K562 (cell line): ENCODE measurements at regions not wholly inside any gene's neighbourhood (a gene's known extent, or its start where the extent isn't known, plus 50 kb on each side); places are given as distances from the start of the nearest gene placed in this dataset.

Source experiments
- ATAC-seq: fragments of 200-7000 bp; cut with Tn5 transposase; 3 replicates; pipeline ENCODE4 v1.9.1; 2020; ENCODE audit warnings: moderate library complexity
- BruUV-seq: library from RNA; stranded (reverse); fragments of 400-500 nt; replicated peaks from 2 replicates; lab custom pipeline; 2021; lab: Mats Ljungman, UMichigan
- CTCF ChIA-PET: fragments of 300-600 bp; formaldehyde crosslinking; extraction: SDS; loops from one replicate; lab custom pipeline; 2021; ENCODE audit warnings: low intra/inter-chr PET ratio; lab: Yijun Ruan, JAX
- POLR2A ChIA-PET: fragments of 300-600, 350-650 bp; sonication (Branson Sonifier 250); formaldehyde crosslinking; extraction: SDS; loops from one replicate; lab custom pipeline; 2021; ENCODE audit warnings: antibody characterized with exemption, inconsistent platforms; lab: Yijun Ruan, JAX
- DNase-seq, 4 experiments: peaks; one replicate each; pipeline versions ENCODE4 v3.0.0 to v3.0.0-alpha.2; 2011 to 2018; ENCODE audit warnings: low spot score in 3 of 4, mixed read lengths in 3 of 4; ENCODE audit errors: extremely low read depth in 1 of 4
- FAIRE-seq: peaks from 2 replicates; lab custom pipeline; 2011; peaks lifted over from hg19 to GRCh38; lab: Jason Lieb, UNC
- H2AFZ ChIP-seq: 2 replicates; pipeline ENCODE4 v1.6.0; 2011; ENCODE audit warnings: low read depth, low read length, control low read depth, inconsistent platforms
- H3K27ac ChIP-seq: fragments of 200-600 bp; 3 replicates; pipeline ENCODE4 v1.8.0; 2011; ENCODE audit warnings: low read depth, mild to moderate bottlenecking, control low read depth, inconsistent platforms, low read length, moderate library complexity, mixed read lengths; ENCODE audit errors: extremely low read depth
- H3K27me3 ChIP-seq, 2 experiments: fragments of 300-600 bp in 1 of 2; 2 replicates in 1 of 2; 3 replicates in 1 of 2; pipeline versions ENCODE4 v1.6.0 to v1.8.0; 2011; ENCODE audit warnings: inconsistent platforms in 2 of 2, low read length in 2 of 2, mild to moderate bottlenecking in 1 of 2, mixed read lengths in 1 of 2, moderate library complexity in 1 of 2; ENCODE audit not compliant: control insufficient read depth in 2 of 2, insufficient read depth in 2 of 2
- H3K36me3 ChIP-seq: fragments of 300-600 bp; 3 replicates; pipeline ENCODE4 v1.8.0; 2011; ENCODE audit warnings: mild to moderate bottlenecking, low read length, inconsistent platforms; ENCODE audit not compliant: control insufficient read depth, insufficient read depth
- H3K4me1 ChIP-seq, 2 experiments: fragments of 200-600 bp in 1 of 2; replicated peaks in 1 of 2; 2 replicates in 1 of 2; 3 replicates in 1 of 2; pipeline versions ENCODE4 v1.5.1 to v1.8.0; 2011; ENCODE audit warnings: inconsistent platforms in 2 of 2, low read length in 2 of 2, mild to moderate bottlenecking in 1 of 2, mixed read lengths in 1 of 2, moderate library complexity in 1 of 2; ENCODE audit not compliant: control insufficient read depth in 2 of 2, insufficient read depth in 2 of 2
- H3K4me2 ChIP-seq: 2 replicates; pipeline ENCODE4 v1.6.1; 2011; ENCODE audit warnings: low read length, control low read depth, inconsistent platforms, mixed read lengths; ENCODE audit not compliant: insufficient read depth
- H3K4me3 ChIP-seq: fragments of 200-600 bp; sonication (generic), shearing (Covaris generic); 2 replicates; pipeline ENCODE4 v1.5.1; 2016; ENCODE audit warnings: control low read depth, inconsistent platforms
- H3K79me2 ChIP-seq: fragments of 200-600 bp; 3 replicates; pipeline ENCODE4 v1.8.0; 2011; ENCODE audit warnings: low read length, inconsistent platforms; ENCODE audit not compliant: control insufficient read depth, insufficient read depth
- H3K9ac ChIP-seq, 2 experiments: 2 replicates each; pipeline versions ENCODE4 v1.6.0 to v1.6.1; 2011; ENCODE audit warnings: low read depth in 2 of 2, low read length in 2 of 2, control low read depth in 1 of 2, inconsistent platforms in 1 of 2, mild to moderate bottlenecking in 1 of 2, mixed read lengths in 1 of 2; ENCODE audit not compliant: insufficient read depth in 1 of 2
- H3K9me1 ChIP-seq: one replicate; pipeline ENCODE4 v1.6.0; 2011; ENCODE audit warnings: inconsistent platforms, mild to moderate bottlenecking, low read length, moderate library complexity; ENCODE audit not compliant: control insufficient read depth, insufficient read depth
- H3K9me3 ChIP-seq: replicated peaks from 2 replicates; pipeline ENCODE4 v1.5.1; 2011; ENCODE audit warnings: low read depth, low read length, inconsistent platforms; ENCODE audit not compliant: control insufficient read depth, insufficient read depth
- H4K20me1 ChIP-seq: replicated peaks from 2 replicates; pipeline ENCODE4 v1.6.1; 2011; ENCODE audit warnings: low read length, inconsistent platforms, mixed read lengths; ENCODE audit not compliant: control insufficient read depth, insufficient read depth
- TFE3 ChIP-seq: fragments of 450-650 bp; formaldehyde crosslinking; IDR thresholded peaks from 2 replicates; pipeline ENCODE4 v1.4.0; 2020; ENCODE audit warnings: mild to moderate bottlenecking, mixed read lengths
- ZBTB33 ChIP-seq: sonication (generic); formaldehyde crosslinking; IDR thresholded peaks from 2 replicates; pipeline ENCODE4 v1.8.1; 2023; ENCODE audit warnings: mild to moderate bottlenecking, missing genetic modification reagents
- WGBS: fragments of 100-300 bp; shearing (Covaris generic); methylation state at CpG from one replicate; pipeline ENCODE4 v1.1.6; 2016; ENCODE audit warnings: low coverage, mixed read lengths; ENCODE audit not compliant: insufficient coverage; ENCODE audit errors: missing lambda C conversion rate; 5-methylcytosine and 5-hydroxymethylcytosine counted together
- in situ Hi-C: fragments of 300-500 bp; cut with MboI; formaldehyde crosslinking; loops from 4 replicates; pipeline ENCODE4 v1.15.0; 2018; ENCODE audit warnings: inconsistent platforms, mixed read lengths
- intact Hi-C: fragments of 100-400 bp; cut with micrococcal nuclease; formaldehyde crosslinking; loops from 2 replicates; pipeline ENCODE4 v1.14.2; 2022

- Histone ChIP-seq H3K27me3 (no peaks in the 10 kb centered on the region), H3K4me3 (no peak overlapping the region), H3K9ac (no peak overlapping the region), H4K20me1 (no peaks in the 10 kb centered on the region), H3K36me3 (no peaks in the 10 kb centered on the region), H3K9me1 (no peaks in the 10 kb centered on the region), H3K4me2 (no peak overlapping the region), H3K9me3 (no peaks in the 10 kb centered on the region), H2AFZ (no peak overlapping the region), H3K4me1 (no peaks in the 10 kb centered on the region), H3K27ac (no peak overlapping the region), H3K79me2 (no peaks in the 10 kb centered on the region)
- POLR2A ChIA-PET = no interaction called here
- 0% methylated on average over 6 of the region's 6 CpGs for whole genome bisulfite sequencing
- in situ Hi-C loops = no loop called here
- ATAC-seq = no peak
- CTCF ChIA-PET = no interaction called here
- intact Hi-C loops = no loop called here
- no peak for DNase-seq
- no peak for FAIRE-seq
- no TSS peak for BruUV-seq
- TF ChIP-seq TFE3 (CRISPR knock-in tag) = peak; percentile 63
- no peak for TF ChIP-seq ZBTB33 (CRISPR knock-in tag)
Measured at GRCh38 chr15:47566610-47567009, 150.7 kb upstream of the SEMA6D start.
